Astrocyte (in vitro differentiated cells and primary cell): ENCODE measurements at regions not wholly inside any gene's neighbourhood (a gene's known extent, or its start where the extent isn't known, plus 50 kb on each side); places are given as distances from the start of the nearest gene placed in this dataset.

Experiments
- DNase-seq: peaks from one replicate; pipeline ENCODE4 v3.0.0-alpha.2; 2010; ENCODE audit warnings: low read depth
- FAIRE-seq: peaks from 2 replicates; lab custom pipeline; 2011; peaks lifted over from hg19 to GRCh38; lab: Jason Lieb, UNC
- H2AFZ ChIP-seq: 2 replicates; pipeline ENCODE4 v1.6.0; 2012; ENCODE audit warnings: low read depth, low read length, inconsistent platforms
- H3K27ac ChIP-seq: 2 replicates; pipeline ENCODE4 v1.5.1; 2011; ENCODE audit warnings: low read depth, low read length, inconsistent platforms
- H3K27me3 ChIP-seq: 2 replicates; pipeline ENCODE4 v1.6.0; 2011; ENCODE audit warnings: low read length, inconsistent platforms; ENCODE audit not compliant: insufficient read depth
- H3K36me3 ChIP-seq: 2 replicates; pipeline ENCODE4 v1.5.1; 2011; ENCODE audit warnings: low read length, inconsistent platforms; ENCODE audit not compliant: insufficient read depth
- H3K4me1 ChIP-seq: 2 replicates; pipeline ENCODE4 v1.5.1; 2011; ENCODE audit warnings: low read length, inconsistent platforms; ENCODE audit not compliant: insufficient read depth
- H3K4me2 ChIP-seq: 2 replicates; pipeline ENCODE4 v1.6.0; 2012; ENCODE audit warnings: low read length, inconsistent platforms
- H3K4me3 ChIP-seq: 2 replicates; pipeline ENCODE4 v1.5.1; 2011; ENCODE audit warnings: low read depth, mild to moderate bottlenecking, low read length, inconsistent platforms; ENCODE audit not compliant: insufficient read depth
- H3K79me2 ChIP-seq: 2 replicates; pipeline ENCODE4 v1.6.0; 2012; ENCODE audit warnings: mild to moderate bottlenecking, low read length, inconsistent platforms; ENCODE audit not compliant: insufficient read depth
- H3K9ac ChIP-seq: 2 replicates; pipeline ENCODE4 v1.6.0; 2012; ENCODE audit warnings: mild to moderate bottlenecking, low read length, inconsistent platforms
- H3K9me3 ChIP-seq: 2 replicates; pipeline ENCODE4 v1.5.1; 2012; ENCODE audit warnings: low read depth, mild to moderate bottlenecking, low read length, inconsistent platforms; ENCODE audit not compliant: insufficient read depth
- H4K20me1 ChIP-seq: 2 replicates; pipeline ENCODE4 v1.6.0; 2012; ENCODE audit warnings: low read length, inconsistent platforms; ENCODE audit not compliant: insufficient read depth
- H3K27ac Mint-ChIP-seq: one replicate; pipeline ENCODE4 v1.8.0; 2021; ENCODE audit warnings: mild to moderate bottlenecking, mixed read lengths; ENCODE audit not compliant: unreplicated experiment
- H3K27me3 Mint-ChIP-seq: one replicate; pipeline ENCODE4 v1.8.0; 2021; ENCODE audit warnings: low read depth, mixed read lengths; ENCODE audit not compliant: unreplicated experiment
- H3K36me3 Mint-ChIP-seq: one replicate; pipeline ENCODE4 v1.8.0; 2021; ENCODE audit warnings: low read depth, mixed read lengths; ENCODE audit not compliant: unreplicated experiment
- H3K4me1 Mint-ChIP-seq: one replicate; pipeline ENCODE4 v1.8.0; 2021; ENCODE audit warnings: low read depth, mixed read lengths; ENCODE audit not compliant: unreplicated experiment
- H3K4me3 Mint-ChIP-seq: one replicate; pipeline ENCODE4 v1.8.0; 2021; ENCODE audit warnings: mild to moderate bottlenecking, moderate library complexity, mixed read lengths; ENCODE audit not compliant: unreplicated experiment
- H3K9me3 Mint-ChIP-seq: one replicate; pipeline ENCODE4 v1.8.0; 2021; ENCODE audit warnings: mild to moderate bottlenecking, mixed read lengths; ENCODE audit not compliant: unreplicated experiment
- CTCF ChIP-seq: IDR thresholded peaks from 2 replicates; pipeline ENCODE4 v1.5.1; 2011; ENCODE audit warnings: low read depth, mild to moderate bottlenecking, inconsistent platforms, low read length, moderate library complexity; ENCODE audit not compliant: insufficient read depth
- EZH2 ChIP-seq: IDR thresholded peaks from 2 replicates; pipeline ENCODE4 v1.6.1; 2012; ENCODE audit warnings: mild to moderate bottlenecking, low read length, inconsistent platforms; ENCODE audit not compliant: insufficient read depth

- Mint-ChIP-seq H3K27ac (no peak overlapping the region), H3K9me3 (no peaks in the 10 kb centered on the region), H3K4me1 (peaks cover 6% of the 10 kb centered on the region), H3K36me3 (no peaks in the 10 kb centered on the region), H3K4me3 (no peak overlapping the region), H3K27me3 (no peaks in the 10 kb centered on the region)
- Histone ChIP-seq H3K79me2 (no peaks in the 10 kb centered on the region), H3K27me3 (no peaks in the 10 kb centered on the region), H2AFZ (no peak overlapping the region), H3K27ac (no peak overlapping the region), H3K4me1 (no peaks in the 10 kb centered on the region), H3K36me3 (no peaks in the 10 kb centered on the region), H3K4me3 (no peak overlapping the region), H3K9me3 (no peaks in the 10 kb centered on the region), H4K20me1 (no peaks in the 10 kb centered on the region), H3K4me2 (no peak overlapping the region), H3K9ac (no peak overlapping the region)
- DNase-seq: no peak
- TF ChIP-seq EZH2 (no peak), CTCF (no peak)
- no peak for FAIRE-seq
These were observed 379.7 kb downstream of the MAT2B start for GRCh38 chr5:163885117-163885516.

DNA sequence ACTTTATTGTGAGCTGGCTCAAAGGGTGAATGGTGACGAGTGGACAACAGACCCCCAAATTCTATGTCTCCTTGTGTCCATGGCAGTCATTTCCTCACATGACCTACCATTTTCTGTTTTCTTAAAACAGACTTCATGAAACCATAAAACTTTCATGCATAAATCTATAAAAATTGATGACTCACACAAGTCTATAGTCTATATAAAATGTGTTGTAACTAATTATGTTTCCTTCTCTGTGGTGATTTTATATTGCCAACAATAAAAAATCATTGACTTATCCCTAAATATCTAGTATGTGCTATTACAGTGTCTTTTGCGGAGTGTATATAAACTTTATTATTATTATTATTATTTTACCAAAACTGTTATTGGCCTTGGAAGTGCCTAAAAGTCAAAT lies 382.4 kb downstream of the MAT2B start:
- DNase-seq (no peak), FAIRE-seq (no peak)
- Histone ChIP-seq H3K9ac (no peak overlapping the region), H3K79me2 (no peaks in the 10 kb centered on the region), H3K4me3 (no peak overlapping the region), H2AFZ (no peak overlapping the region), H3K4me2 (no peak overlapping the region), H3K4me1 (no peaks in the 10 kb centered on the region), H3K9me3 (no peaks in the 10 kb centered on the region), H3K36me3 (no peaks in the 10 kb centered on the region), H4K20me1 (no peaks in the 10 kb centered on the region), H3K27me3 (no peaks in the 10 kb centered on the region), H3K27ac (no peak overlapping the region)
- H3K9me3 Mint-ChIP-seq: peaks cover 3% of the 10 kb centered on the region
- no peak overlapping the region for H3K4me3 Mint-ChIP-seq
- H3K27ac Mint-ChIP-seq: no peak overlapping the region
- H3K4me1 Mint-ChIP-seq: peaks cover 6% of the 10 kb centered on the region
- TF ChIP-seq CTCF (no peak), EZH2 (no peak)
- H3K27me3 Mint-ChIP-seq: no peaks in the 10 kb centered on the region
- no peaks in the 10 kb centered on the region for H3K36me3 Mint-ChIP-seq

DNA sequence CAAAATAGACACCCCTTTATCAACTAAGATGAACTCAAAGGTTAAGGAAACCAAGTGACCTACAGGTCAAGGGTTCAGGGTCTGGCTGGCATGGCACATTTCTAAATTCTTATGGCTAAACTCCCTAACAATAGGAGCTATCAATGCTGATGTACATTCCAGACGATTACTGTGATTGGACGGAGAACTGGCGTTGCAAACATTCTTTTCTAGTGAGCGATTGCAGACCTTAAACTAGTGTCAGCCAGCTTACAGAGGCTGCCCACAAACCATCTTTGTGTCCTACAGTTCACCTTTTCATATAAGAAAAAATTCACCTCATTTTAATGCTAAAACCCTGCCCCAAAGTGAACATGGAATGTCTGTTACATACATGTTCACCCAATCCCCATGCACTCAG lies 382.9 kb downstream of the MAT2B start:
- Histone ChIP-seq H3K4me3 (no peak overlapping the region), H3K27me3 (no peaks in the 10 kb centered on the region), H4K20me1 (no peaks in the 10 kb centered on the region), H2AFZ (no peak overlapping the region), H3K4me2 (no peak overlapping the region), H3K79me2 (no peaks in the 10 kb centered on the region), H3K27ac (no peak overlapping the region), H3K9me3 (no peaks in the 10 kb centered on the region), H3K4me1 (no peaks in the 10 kb centered on the region), H3K9ac (no peak overlapping the region), H3K36me3 (no peaks in the 10 kb centered on the region)
- FAIRE-seq (no peak), DNase-seq (peak; percentile 78)
- Mint-ChIP-seq H3K27me3 (no peaks in the 10 kb centered on the region), H3K4me1 (peaks cover 6% of the 10 kb centered on the region), H3K9me3 (peaks cover 3% of the 10 kb centered on the region), H3K4me3 (no peak overlapping the region), H3K36me3 (no peaks in the 10 kb centered on the region), H3K27ac (no peak overlapping the region)
- TF ChIP-seq EZH2: no peak
- no peak for TF ChIP-seq CTCF
